ACC112 (cell line): ENCODE measurements at regions not wholly inside any gene's neighbourhood (a gene's known extent, or its start where the extent isn't known, plus 50 kb on each side); places are given as distances from the start of the nearest gene placed in this dataset.

ENCODE experiments used
- H2AFZ ChIP-seq: fragments of 200-600 bp; sonication (generic); one replicate; pipeline ENCODE4 v1.6.0; 2017; ENCODE audit warnings: antibody characterized with exemption, low read length; ENCODE audit not compliant: unreplicated experiment
- H3K27ac ChIP-seq: fragments of 200-600 bp; sonication (generic); 2 replicates; pipeline ENCODE4 v1.5.1; 2014; ENCODE audit warnings: low read depth, mild to moderate bottlenecking, antibody characterized with exemption, low read length, moderate library complexity
- H3K27me3 ChIP-seq: fragments of 200-600 bp; sonication (generic); 2 replicates; pipeline ENCODE4 v1.6.1; 2014; ENCODE audit warnings: mild to moderate bottlenecking, antibody characterized with exemption, low read length, moderate library complexity, mixed read lengths; ENCODE audit not compliant: insufficient read depth
- H3K36me3 ChIP-seq: fragments of 200-600 bp; sonication (generic); 2 replicates; pipeline ENCODE4 v1.6.1; 2016; ENCODE audit warnings: mild to moderate bottlenecking, antibody characterized with exemption, low read length, moderate library complexity, mixed read lengths; ENCODE audit not compliant: insufficient read depth
- H3K4me1 ChIP-seq: fragments of 200-600 bp; sonication (generic); one replicate; pipeline ENCODE4 v1.6.1; 2016; ENCODE audit warnings: low read length, mixed read lengths; ENCODE audit not compliant: insufficient read depth, unreplicated experiment, control insufficient read depth
- H3K4me3 ChIP-seq: fragments of 200-600 bp; sonication (generic); 2 replicates; pipeline ENCODE4 v1.5.1; 2014; ENCODE audit warnings: mild to moderate bottlenecking, low read depth, low read length
- H3K79me2 ChIP-seq: fragments of 200-600 bp; sonication (generic); one replicate; pipeline ENCODE4 v1.6.0; 2016; ENCODE audit warnings: low read length; ENCODE audit not compliant: control insufficient read depth, unreplicated experiment, insufficient read depth

- H3K27ac ChIP-seq, result no peak overlapping the region
- no peak overlapping the region for H2AFZ ChIP-seq
- H3K4me3 ChIP-seq, result no peak overlapping the region
- H3K79me2 ChIP-seq, result no peaks in the 10 kb centered on the region
- no peaks in the 10 kb centered on the region for H3K4me1 ChIP-seq
- H3K36me3 ChIP-seq, result no peaks in the 10 kb centered on the region
- H3K27me3 ChIP-seq, result no peaks in the 10 kb centered on the region
These were observed 1413.9 kb upstream of the ADGRB3 start for GRCh38 chr6:67221226-67221625.

GRCh38 chr6:67219346-67219745 is 1415.7 kb upstream of the ADGRB3 start:
- H3K36me3 ChIP-seq, result no peaks in the 10 kb centered on the region

GRCh38 chr6:67212584-67212983 is 1422.5 kb upstream of the ADGRB3 start:
- no peaks in the 10 kb centered on the region for H3K36me3 ChIP-seq
- no peaks in the 10 kb centered on the region for H3K27me3 ChIP-seq
- H2AFZ ChIP-seq, result no peak overlapping the region

More at GRCh38 chr6:67219346-67219745, 1415.7 kb upstream of the ADGRB3 start:
- no peak overlapping the region for H2AFZ ChIP-seq
- H3K79me2 ChIP-seq, result no peaks in the 10 kb centered on the region
- no peaks in the 10 kb centered on the region for H3K27me3 ChIP-seq
- H3K4me1 ChIP-seq, result no peaks in the 10 kb centered on the region
- no peak overlapping the region for H3K4me3 ChIP-seq
- no peak overlapping the region for H3K27ac ChIP-seq

GRCh38 chr6:67210450-67210849 is 1424.6 kb upstream of the ADGRB3 start:
- no peaks in the 10 kb centered on the region for H3K79me2 ChIP-seq
- H3K36me3 ChIP-seq, result no peaks in the 10 kb centered on the region
- H3K4me1 ChIP-seq, result no peaks in the 10 kb centered on the region
- no peak overlapping the region for H2AFZ ChIP-seq
- H3K27me3 ChIP-seq, result no peaks in the 10 kb centered on the region
- no peak overlapping the region for H3K27ac ChIP-seq
- no peak overlapping the region for H3K4me3 ChIP-seq

More at GRCh38 chr6:67212584-67212983, 1422.5 kb upstream of the ADGRB3 start:
- Histone ChIP-seq H3K27ac (no peak overlapping the region), H3K4me1 (no peaks in the 10 kb centered on the region), H3K4me3 (no peak overlapping the region), H3K79me2 (no peaks in the 10 kb centered on the region)

GRCh38 chr6:67201563-67201962 is 1433.5 kb upstream of the ADGRB3 start:
- H3K4me3 ChIP-seq, result no peak overlapping the region
- H3K27ac ChIP-seq, result no peak overlapping the region
- no peaks in the 10 kb centered on the region for H3K4me1 ChIP-seq
- H3K79me2 ChIP-seq, result no peaks in the 10 kb centered on the region
- H3K36me3 ChIP-seq, result no peaks in the 10 kb centered on the region
- no peaks in the 10 kb centered on the region for H3K27me3 ChIP-seq
- H2AFZ ChIP-seq, result no peak overlapping the region

GRCh38 chr6:67200626-67201403 is 1434.3 kb upstream of the ADGRB3 start:
- no peak overlapping the region for H2AFZ ChIP-seq
- no peaks in the 10 kb centered on the region for H3K36me3 ChIP-seq
- no peaks in the 10 kb centered on the region for H3K79me2 ChIP-seq
- H3K4me1 ChIP-seq, result no peaks in the 10 kb centered on the region
- no peak overlapping the region for H3K4me3 ChIP-seq
- H3K27ac ChIP-seq, result no peak overlapping the region
- H3K27me3 ChIP-seq, result no peaks in the 10 kb centered on the region

- Histone ChIP-seq H3K4me1 (no peaks in the 10 kb centered on the region), H3K27ac (no peak overlapping the region), H3K36me3 (no peaks in the 10 kb centered on the region), H3K4me3 (no peak overlapping the region), H3K27me3 (no peaks in the 10 kb centered on the region), H3K79me2 (no peaks in the 10 kb centered on the region), H2AFZ (no peak overlapping the region)
These were observed 1435.7 kb upstream of the ADGRB3 start for GRCh38 chr6:67199425-67199824.

GRCh38 chr6:67190733-67191132 is 1444.3 kb upstream of the ADGRB3 start:
- Histone ChIP-seq H3K79me2 (no peaks in the 10 kb centered on the region), H3K27me3 (no peaks in the 10 kb centered on the region), H3K27ac (no peak overlapping the region), H3K36me3 (no peaks in the 10 kb centered on the region), H3K4me3 (peak overlapping the region; percentile 19; the same call in 1 of the 2 replicates), H3K4me1 (no peaks in the 10 kb centered on the region), H2AFZ (no peak overlapping the region)

GRCh38 chr6:67184405-67184804 is 1450.7 kb upstream of the ADGRB3 start:
- no peaks in the 10 kb centered on the region for H3K4me1 ChIP-seq
- no peaks in the 10 kb centered on the region for H3K79me2 ChIP-seq
- H3K27me3 ChIP-seq, result no peaks in the 10 kb centered on the region
- no peak overlapping the region for H3K27ac ChIP-seq
- H3K36me3 ChIP-seq, result no peaks in the 10 kb centered on the region
- H2AFZ ChIP-seq, result no peak overlapping the region
- H3K4me3 ChIP-seq, result no peak overlapping the region

GRCh38 chr6:67175101-67175500 is 1460.0 kb upstream of the ADGRB3 start:
- no peaks in the 10 kb centered on the region for H3K36me3 ChIP-seq
- no peak overlapping the region for H3K27ac ChIP-seq
- H3K4me3 ChIP-seq, result no peak overlapping the region
- no peaks in the 10 kb centered on the region for H3K27me3 ChIP-seq
- H3K4me1 ChIP-seq, result no peaks in the 10 kb centered on the region
- H3K79me2 ChIP-seq, result no peaks in the 10 kb centered on the region
- H2AFZ ChIP-seq, result no peak overlapping the region

- Histone ChIP-seq H3K27ac (no peak overlapping the region), H3K4me3 (no peak overlapping the region), H2AFZ (no peak overlapping the region), H3K27me3 (no peaks in the 10 kb centered on the region), H3K79me2 (no peaks in the 10 kb centered on the region), H3K4me1 (no peaks in the 10 kb centered on the region), H3K36me3 (no peaks in the 10 kb centered on the region)
These were observed 1458.6 kb upstream of the EYS start for GRCh38 chr6:67165606-67166005.
